NCI-H2081 treated with DMSO at 0.1 percent for 48 hours (cell line): ENCODE measurements at regions not wholly inside any gene's neighbourhood (a gene's known extent, or its start where the extent isn't known, plus 50 kb on each side); places are given as distances from the start of the nearest gene placed in this dataset.
"Not testable (repeated sequence)": the region's sequence is repeated elsewhere in the genome, so short reads cannot be mapped to it uniquely, and the experiment has no call there.

Experiments
- DNase-seq: peaks from one replicate; lab custom pipeline; 2025; lab: John Stamatoyannopoulos, UW

GRCh38 chr2:59181347-59181746 is 940.2 kb upstream of the FANCL start:
- no peak for DNase-seq

GRCh38 chr2:59180621-59181020 is 939.5 kb upstream of the FANCL start:
- DNase-seq: no peak

GRCh38 chr2:59180111-59180510 is 939.0 kb upstream of the FANCL start:
- no peak for DNase-seq

- DNase-seq: no peak
Observed at GRCh38 chr2:59177748-59178147, 936.6 kb upstream of the FANCL start.

- DNase-seq: no peak
Observed at GRCh38 chr2:59176737-59177136, 935.6 kb upstream of the FANCL start.

GRCh38 chr2:59174536-59175243 is 933.6 kb upstream of the FANCL start:
- no peak for DNase-seq

- DNase-seq: no peak
Observed at GRCh38 chr2:59173325-59173724, 932.2 kb upstream of the FANCL start.

GRCh38 chr2:59171019-59171418 is 929.9 kb upstream of the FANCL start:
- DNase-seq: no peak

GRCh38 chr2:59168766-59169165 is 927.6 kb upstream of the FANCL start:
- DNase-seq: no peak

- DNase-seq: peak; percentile 59
Observed at GRCh38 chr2:59167514-59167913, 926.4 kb upstream of the FANCL start.

GRCh38 chr2:59157908-59158307 is 916.8 kb upstream of the FANCL start:
- not testable (repeated sequence) for DNase-seq

- DNase-seq: no peak
Observed at GRCh38 chr2:59151805-59152204, 910.7 kb upstream of the FANCL start.

GRCh38 chr2:59150217-59150849 is 909.2 kb upstream of the FANCL start:
- no peak for DNase-seq

- DNase-seq: no peak
Observed at GRCh38 chr2:59149271-59149670, 908.1 kb upstream of the FANCL start.

- DNase-seq: no peak
Observed at GRCh38 chr2:59112258-59112657, 871.1 kb upstream of the FANCL start.

- no peak for DNase-seq
Observed at GRCh38 chr2:59096973-59097372, 855.8 kb upstream of the FANCL start.

GRCh38 chr2:59093571-59093970 is 852.4 kb upstream of the FANCL start:
- DNase-seq: no peak

GRCh38 chr2:59084326-59084725 is 843.2 kb upstream of the FANCL start:
- no peak for DNase-seq

GRCh38 chr2:59083075-59083828 is 842.1 kb upstream of the FANCL start:
- DNase-seq: no peak

- DNase-seq: no peak
Observed at GRCh38 chr2:59082657-59083056, 841.5 kb upstream of the FANCL start.

- no peak for DNase-seq
Observed at GRCh38 chr2:59080451-59081181, 839.5 kb upstream of the FANCL start.

GRCh38 chr2:59077981-59078531 is 836.9 kb upstream of the FANCL start:
- no peak for DNase-seq
